A549 (cell line): ENCODE measurements at regions not wholly inside any gene's neighbourhood (a gene's known extent, or its start where the extent isn't known, plus 50 kb on each side); places are given as distances from the start of the nearest gene placed in this dataset.

Experiments used
- ATAC-seq, 2 experiments: fragments of 200-7000 bp in 1 of 2; fragments of >200 bp in 1 of 2; cut with Nextera tagmentation in 1 of 2; cut with Tn5 transposase in 1 of 2; 3 replicates each; pipeline versions ENCODE4 v1.8.0 to v1.9.1; 2018 to 2020; ENCODE audit warnings: mild to moderate bottlenecking in 1 of 2, moderate library complexity in 1 of 2
- CTCF ChIA-PET: fragments of 300-600 bp; sonication (Branson Sonifier 250); formaldehyde crosslinking; extraction: SDS; loops from one replicate; lab custom pipeline; 2021; ENCODE audit warnings: antibody characterized with exemption, inconsistent platforms; lab: Yijun Ruan, JAX
- POLR2A ChIA-PET: fragments of 350-600 bp; formaldehyde crosslinking; extraction: SDS; loops from one replicate; lab custom pipeline; 2021; ENCODE audit warnings: antibody characterized with exemption, inconsistent platforms; lab: Yijun Ruan, JAX
- DNase-seq, 2 experiments: peaks; one replicate each; pipeline versions ENCODE4 v3.0.0 to v3.0.0-alpha.2; 2011 to 2016; ENCODE audit warnings: low read depth in 1 of 2, low spot score in 1 of 2
- FAIRE-seq: peaks from 2 replicates; lab custom pipeline; 2011; peaks lifted over from hg19 to GRCh38; lab: Jason Lieb, UNC
- H3K27ac ChIP-seq, 2 experiments: fragments of >200 bp; sonication (Bioruptor Twin); formaldehyde crosslinking; 3 replicates each; pipeline ENCODE4 v1.5.1; 2016 to 2017
- H3K4me1 ChIP-seq: fragments of >200 bp; sonication (Bioruptor Twin); formaldehyde crosslinking; 3 replicates; pipeline ENCODE4 v1.6.1; 2016
- H3K4me2 ChIP-seq: fragments of >200 bp; sonication (Bioruptor Twin); formaldehyde crosslinking; 3 replicates; pipeline ENCODE4 v1.6.1; 2016
- H3K4me3 ChIP-seq: fragments of >200 bp; sonication (Bioruptor Twin); formaldehyde crosslinking; 3 replicates; pipeline ENCODE4 v1.5.1; 2016
- H3K9me3 ChIP-seq: fragments of >200 bp; sonication (Bioruptor Twin); formaldehyde crosslinking; 3 replicates; pipeline ENCODE4 v1.6.1; 2016
- CHD4 ChIP-seq: fragments of 200-600 bp; sonication (generic); IDR thresholded peaks from 2 replicates; pipeline ENCODE4 v1.6.1; 2016; ENCODE audit warnings: antibody characterized with exemption, mild to moderate bottlenecking, borderline replicate concordance
- EHMT2 ChIP-seq: fragments of 200-600 bp; sonication (generic); IDR thresholded peaks from 2 replicates; pipeline ENCODE4 v1.6.1; 2016; ENCODE audit warnings: antibody characterized with exemption, low read depth, mild to moderate bottlenecking, moderate library complexity
- ELK1 ChIP-seq: fragments of 150-350 bp; IDR thresholded peaks from 2 replicates; pipeline ENCODE4 v1.6.1; 2014; ENCODE audit warnings: low read depth, mild to moderate bottlenecking, low read length
- EP300 ChIP-seq, 2 experiments: fragments of >200 bp; sonication (Bioruptor Twin); formaldehyde crosslinking; IDR thresholded peaks; 2 replicates in 1 of 2; 3 replicates in 1 of 2; pipeline ENCODE4 v1.6.1; 2016 to 2017
- FOSB ChIP-seq: fragments of 250-450 bp; sonication (Bioruptor Pico); IDR thresholded peaks from 2 replicates; pipeline ENCODE4 v1.5.0; 2020; ENCODE audit warnings: mild to moderate bottlenecking, moderate library complexity
- FOSL2 ChIP-seq, 2 experiments: fragments of 450-650 bp in 1 of 2; fragments of >200 bp in 1 of 2; sonication (Bioruptor Twin) in 1 of 2; formaldehyde crosslinking; IDR thresholded peaks; 2 replicates each; pipeline versions ENCODE4 v1.5.0 to v1.6.1; 2016 to 2020; ENCODE audit warnings: mild to moderate bottlenecking in 1 of 2, moderate library complexity in 1 of 2
- FOXS1 ChIP-seq: fragments of 250-450 bp; sonication (Bioruptor Pico); IDR thresholded peaks from 2 replicates; pipeline ENCODE4 v1.5.0; 2020; ENCODE audit warnings: mild to moderate bottlenecking, moderate library complexity
- HEYL ChIP-seq: fragments of 250-450 bp; sonication (Bioruptor Pico); IDR thresholded peaks from 2 replicates; pipeline ENCODE4 v1.8.0; 2021; ENCODE audit warnings: mild to moderate bottlenecking, moderate library complexity
- JUN ChIP-seq, 2 experiments: fragments of >200 bp; sonication (Bioruptor Twin); formaldehyde crosslinking; IDR thresholded peaks; 2 replicates in 1 of 2; 3 replicates in 1 of 2; pipeline ENCODE4 v1.6.1; 2016 to 2017
- MAX ChIP-seq: IDR thresholded peaks from 2 replicates; pipeline ENCODE4 v1.6.1; 2012
- POLR2A ChIP-seq: IDR thresholded peaks from 2 replicates; pipeline ENCODE4 v1.6.1; 2012; ENCODE audit warnings: mild to moderate bottlenecking, low read length
- POLR2AphosphoS2 ChIP-seq: conservative IDR thresholded peaks from 2 replicates; pipeline ENCODE4 v1.6.1; 2012; ENCODE audit warnings: low read length, improper control_type of control experiment, inconsistent platforms
- RCOR1 ChIP-seq: fragments of 150-350 bp; IDR thresholded peaks from 2 replicates; pipeline ENCODE4 v1.6.1; 2014; ENCODE audit warnings: antibody characterized with exemption, low read length, low read depth
- RFX5 ChIP-seq: fragments of 450-650 bp; IDR thresholded peaks from 2 replicates; pipeline ENCODE4 v1.7.1; 2014; ENCODE audit warnings: antibody characterized with exemption, mild to moderate bottlenecking, moderate library complexity
- RNF2 ChIP-seq: fragments of 200-600 bp; sonication (generic); IDR thresholded peaks from 2 replicates; pipeline ENCODE4 v1.6.1; 2016; ENCODE audit warnings: low read depth, mild to moderate bottlenecking, antibody characterized with exemption, moderate library complexity, borderline replicate concordance
- TP53 ChIP-seq: fragments of 250-450 bp; sonication (Bioruptor Pico); IDR thresholded peaks from 2 replicates; pipeline ENCODE4 v1.5.0; 2021; ENCODE audit warnings: mild to moderate bottlenecking, moderate library complexity
- WGBS: methylation state at CpG from one replicate; pipeline ENCODE4 v1.1.6; 2017; ENCODE audit errors: missing lambda C conversion rate; 5-methylcytosine and 5-hydroxymethylcytosine counted together
- TF ChIP-seq, protein P1 (sequence below): fragments of >200 bp; sonication (Bioruptor Twin); formaldehyde crosslinking; IDR thresholded peaks from 2 replicates; pipeline ENCODE4 v1.6.1; 2016
- TF ChIP-seq, protein P2 (sequence below): IDR thresholded peaks from 2 replicates; pipeline ENCODE4 v1.6.1; 2012

DNA sequence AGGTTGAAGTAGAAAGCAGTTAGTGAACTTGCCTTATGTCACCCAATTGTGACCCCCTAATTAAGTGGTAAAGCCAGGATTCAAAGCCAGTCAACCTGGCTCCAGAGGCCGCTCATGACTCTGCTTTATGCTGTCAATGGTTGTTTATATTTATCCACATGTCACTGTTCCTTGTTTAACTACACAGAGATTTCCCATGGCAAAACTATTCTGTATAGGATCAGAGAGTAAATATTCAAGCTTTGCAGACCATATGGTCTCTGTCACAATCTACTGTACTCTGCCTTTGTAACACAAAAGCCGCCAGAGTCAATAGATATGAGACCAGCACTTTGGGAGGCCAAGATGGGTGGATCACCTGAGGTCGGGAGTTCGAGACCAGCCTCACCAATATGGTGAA lies 371.7 kb upstream of the PTBP2 start:
- FAIRE-seq (no peak), DNase-seq (no peak), ATAC-seq (no peak)
- Histone ChIP-seq H3K4me3 (no peak overlapping the region), H3K4me1 (no peaks in the 10 kb centered on the region), H3K27ac (no peak overlapping the region), H3K9me3 (no peaks in the 10 kb centered on the region), H3K4me2 (no peak overlapping the region)
- TF ChIP-seq CHD4 (no peak), MAX (no peak), EP300 (IDR thresholded peaks at IDR 0.05) (no peak), POLR2AphosphoS2 (no peak), RNF2 (no peak)
- 28% methylated on average over 4 of the region's 4 CpGs for WGBS
- POLR2A ChIA-PET = no interaction called here
- CTCF ChIA-PET = no interaction called here

DNA sequence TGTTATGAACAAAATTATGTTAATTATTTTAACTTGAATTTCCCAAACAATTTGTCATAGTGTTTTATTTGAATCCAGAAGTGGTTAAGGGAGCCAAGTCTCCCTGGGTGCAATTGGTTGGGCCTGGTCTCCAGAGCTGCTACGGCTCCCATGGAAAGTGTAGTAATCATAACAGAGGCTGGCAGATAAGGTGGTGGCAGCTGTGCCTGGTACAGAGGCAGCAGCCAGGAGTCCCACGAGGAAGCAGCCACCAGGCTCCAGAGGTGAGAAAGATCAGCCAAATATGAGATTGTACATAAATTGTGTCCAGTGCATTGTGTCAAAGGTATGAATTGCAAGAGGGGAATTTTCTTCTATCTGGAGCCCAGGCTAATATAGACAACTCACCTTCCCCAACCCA lies 368.9 kb upstream of the PTBP2 start:
- CTCF ChIA-PET = no interaction called here
- no peak overlapping the region for H3K27ac ChIP-seq
- ATAC-seq (no peak), FAIRE-seq (no peak), DNase-seq (no peak)
- WGBS = 38% methylated on average over 2 of the region's 2 CpGs
- H3K9me3 ChIP-seq = no peaks in the 10 kb centered on the region
- H3K4me1 ChIP-seq = 0 out of 3 replicates have a peak, but pooled peaks cover 1% of the 10 kb centered on the region
- TF ChIP-seq, protein P1, sequence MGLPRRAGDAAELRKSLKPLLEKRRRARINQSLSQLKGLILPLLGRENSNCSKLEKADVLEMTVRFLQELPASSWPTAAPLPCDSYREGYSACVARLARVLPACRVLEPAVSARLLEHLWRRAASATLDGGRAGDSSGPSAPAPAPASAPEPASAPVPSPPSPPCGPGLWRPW = no peak
- no peak overlapping the region for H3K4me2 ChIP-seq
- H3K4me3 ChIP-seq = no peak overlapping the region
- POLR2A ChIA-PET = no interaction called here

GRCh38 chr1:96355521-96355920 lies 366.1 kb upstream of the PTBP2 start:
- ATAC-seq (no peak), DNase-seq (no peak), FAIRE-seq (no peak)
- Histone ChIP-seq H3K4me1 (peaks cover 13% of the 10 kb centered on the region; the same call in 2 of the 3 replicates), H3K27ac (no peak overlapping the region), H3K4me2 (no peak overlapping the region), H3K9me3 (no peaks in the 10 kb centered on the region), H3K4me3 (no peak overlapping the region)
- CTCF ChIA-PET = no interaction called here
- POLR2A ChIA-PET = no interaction called here
- TF ChIP-seq TP53 (CRISPR knock-in tag) = no peak
- no peak for TF ChIP-seq POLR2A
- TF ChIP-seq EHMT2 = no peak
- TF ChIP-seq RFX5 = no peak
- 39% methylated on average over 6 of the region's 6 CpGs for WGBS

DNA sequence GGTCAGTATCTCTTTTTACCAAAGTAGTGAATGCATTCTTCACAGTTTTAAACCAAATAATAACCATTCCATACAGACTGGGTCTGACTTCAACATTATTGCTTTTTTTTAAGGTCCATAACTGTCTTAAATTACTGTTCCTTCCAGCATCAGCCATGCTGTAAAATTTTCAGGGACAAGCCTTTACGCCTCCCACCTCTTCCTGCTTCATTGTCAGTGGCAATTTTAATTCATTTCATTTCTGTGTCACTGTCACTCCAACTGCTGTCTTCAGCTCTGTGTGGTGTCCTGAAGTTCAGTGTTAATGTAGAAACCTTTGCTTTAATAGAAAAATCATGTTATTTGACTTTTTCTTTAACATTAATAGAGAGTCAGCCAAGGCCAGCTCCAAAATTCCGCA lies 365.6 kb upstream of the PTBP2 start:
- H3K27ac ChIP-seq = no peak overlapping the region
- ChIA-PET POLR2A (no interaction called here), CTCF (no interaction called here)
- no peak overlapping the region for H3K4me2 ChIP-seq
- peaks cover 13% of the 10 kb centered on the region; the same call in 2 of the 3 replicates for H3K4me1 ChIP-seq
- DNase-seq (no peak), ATAC-seq (no peak), FAIRE-seq (no peak)
- no peaks in the 10 kb centered on the region for H3K9me3 ChIP-seq
- 75% methylated on average over 2 of the region's 2 CpGs for WGBS
- TF ChIP-seq HEYL (CRISPR knock-in tag) = no peak
- TF ChIP-seq, protein P1 = no peak
- no peak for TF ChIP-seq RCOR1
- TF ChIP-seq, protein P2, sequence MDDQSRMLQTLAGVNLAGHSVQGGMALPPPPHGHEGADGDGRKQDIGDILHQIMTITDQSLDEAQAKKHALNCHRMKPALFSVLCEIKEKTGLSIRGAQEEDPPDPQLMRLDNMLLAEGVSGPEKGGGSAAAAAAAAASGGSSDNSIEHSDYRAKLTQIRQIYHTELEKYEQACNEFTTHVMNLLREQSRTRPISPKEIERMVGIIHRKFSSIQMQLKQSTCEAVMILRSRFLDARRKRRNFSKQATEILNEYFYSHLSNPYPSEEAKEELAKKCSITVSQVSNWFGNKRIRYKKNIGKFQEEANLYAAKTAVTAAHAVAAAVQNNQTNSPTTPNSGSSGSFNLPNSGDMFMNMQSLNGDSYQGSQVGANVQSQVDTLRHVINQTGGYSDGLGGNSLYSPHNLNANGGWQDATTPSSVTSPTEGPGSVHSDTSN = no peak
- no peak for TF ChIP-seq POLR2AphosphoS2
- H3K4me3 ChIP-seq = no peak overlapping the region

DNA sequence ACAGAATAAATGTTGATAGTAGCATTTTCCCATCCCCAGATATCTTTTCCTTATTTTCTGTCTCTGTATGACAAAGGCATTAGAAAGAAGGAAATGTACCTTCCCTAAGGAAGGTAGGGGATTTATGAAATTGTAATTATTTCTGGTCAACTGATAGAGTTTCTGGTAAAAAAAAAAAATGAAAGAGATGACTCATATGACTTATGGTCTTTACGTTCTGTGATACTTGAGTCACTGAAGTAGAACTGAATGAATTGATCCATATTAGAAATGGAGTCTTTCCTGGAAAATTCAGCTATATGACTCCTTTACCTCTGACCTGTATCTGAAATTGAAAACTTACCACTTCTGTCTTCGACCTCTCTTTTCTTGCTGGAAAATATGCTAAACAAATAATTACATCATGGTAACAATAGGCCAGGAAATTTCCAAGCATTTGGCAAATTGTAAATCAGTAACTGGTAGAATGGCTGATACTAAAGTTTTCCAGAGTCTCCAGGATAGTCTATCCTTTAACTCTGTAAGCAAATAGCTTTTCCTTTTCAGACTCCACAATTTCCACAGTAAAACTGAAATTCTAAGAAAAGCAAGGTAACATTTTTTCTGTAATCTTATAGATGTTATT lies 364.3 kb upstream of the PTBP2 start:
- H3K4me2 ChIP-seq = no peak overlapping the region

More for the DNA sequence above, 364.3 kb upstream of the PTBP2 start:
- peaks cover 21% of the 10 kb centered on the region for H3K4me1 ChIP-seq
- ChIA-PET POLR2A (no interaction called here), CTCF (interaction anchor here (0.6 to 2.5 kb wide), 9 partner anchors 10 to 554 kb away, joined by 3 to 10 read pairs (median 3); no protein-coding TSS in a partner anchor)
- H3K27ac ChIP-seq = no peak overlapping the region
- DNase-seq = no peak
- H3K9me3 ChIP-seq = no peaks in the 10 kb centered on the region
- no peak for ATAC-seq
- WGBS = 29% methylated on average over 2 of the region's 2 CpGs
- FAIRE-seq = no peak
- no peak overlapping the region for H3K4me3 ChIP-seq
- TF ChIP-seq JUN (IDR thresholded peaks at IDR 0.05) (no peak), FOSL2 (IDR thresholded peaks at IDR 0.05) (no peak), FOSL2 (CRISPR knock-in tag; IDR thresholded peaks at IDR 0.05) (peak; percentile 18; the same call in 1 of the 2 replicates), FOSB (no peak), FOXS1 (CRISPR knock-in tag) (no peak), ELK1 (no peak)
